ENCODE measurements at regions not wholly inside any gene's neighbourhood (a gene's known extent, or its start where the extent isn't known, plus 50 kb on each side); places are given as distances from the start of the nearest gene placed in this dataset.

DNA sequence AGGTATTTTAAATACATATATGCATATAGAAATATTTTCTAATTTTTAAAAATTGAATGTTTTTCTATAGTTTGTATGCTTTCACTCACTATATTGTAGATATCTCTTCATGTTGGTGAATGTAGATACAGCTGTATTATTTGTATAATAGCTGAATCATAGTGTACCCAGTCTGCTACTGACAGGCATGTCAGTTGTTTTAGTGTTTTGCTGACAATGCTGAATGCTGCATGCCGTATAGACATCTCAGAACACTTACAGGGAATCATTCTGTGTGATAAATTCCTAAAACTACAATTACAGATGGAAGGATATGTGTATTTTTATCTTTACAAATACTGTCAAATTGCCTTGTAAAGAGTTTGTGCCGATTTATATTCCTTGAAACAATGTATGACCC is 175.4 kb downstream of the SIM1 start:
- DNase-seq, result no peak
- ChIA-PET POLR2A (no interaction called here), CTCF (no interaction called here)
- no TSS peak for BruUV-seq (replicated peaks)
- Histone ChIP-seq H3K4me1 (no peaks in the 10 kb centered on the region), H3K36me3 (ENCODE audit: control insufficient read depth, insufficient read depth, low read length) (no peaks in the 10 kb centered on the region), H3K9me3 (no peaks in the 10 kb centered on the region), H3K4me3 (ENCODE audit: low read depth, low read length) (no peak overlapping the region), H3K27me3 (replicated peaks; ENCODE audit: control insufficient read depth, insufficient read depth, low read length) (no peaks in the 10 kb centered on the region)
- H3K9me3 Mint-ChIP-seq (ENCODE audit: unreplicated experiment), result no peaks in the 10 kb centered on the region
- no peaks in the 10 kb centered on the region for H3K36me3 Mint-ChIP-seq (ENCODE audit: insufficient read depth, unreplicated experiment)
- no peak overlapping the region for H3K27ac Mint-ChIP-seq (ENCODE audit: unreplicated experiment)
- no peak overlapping the region for H3K4me3 Mint-ChIP-seq (ENCODE audit: unreplicated experiment)
- TF ChIP-seq, protein P1, sequence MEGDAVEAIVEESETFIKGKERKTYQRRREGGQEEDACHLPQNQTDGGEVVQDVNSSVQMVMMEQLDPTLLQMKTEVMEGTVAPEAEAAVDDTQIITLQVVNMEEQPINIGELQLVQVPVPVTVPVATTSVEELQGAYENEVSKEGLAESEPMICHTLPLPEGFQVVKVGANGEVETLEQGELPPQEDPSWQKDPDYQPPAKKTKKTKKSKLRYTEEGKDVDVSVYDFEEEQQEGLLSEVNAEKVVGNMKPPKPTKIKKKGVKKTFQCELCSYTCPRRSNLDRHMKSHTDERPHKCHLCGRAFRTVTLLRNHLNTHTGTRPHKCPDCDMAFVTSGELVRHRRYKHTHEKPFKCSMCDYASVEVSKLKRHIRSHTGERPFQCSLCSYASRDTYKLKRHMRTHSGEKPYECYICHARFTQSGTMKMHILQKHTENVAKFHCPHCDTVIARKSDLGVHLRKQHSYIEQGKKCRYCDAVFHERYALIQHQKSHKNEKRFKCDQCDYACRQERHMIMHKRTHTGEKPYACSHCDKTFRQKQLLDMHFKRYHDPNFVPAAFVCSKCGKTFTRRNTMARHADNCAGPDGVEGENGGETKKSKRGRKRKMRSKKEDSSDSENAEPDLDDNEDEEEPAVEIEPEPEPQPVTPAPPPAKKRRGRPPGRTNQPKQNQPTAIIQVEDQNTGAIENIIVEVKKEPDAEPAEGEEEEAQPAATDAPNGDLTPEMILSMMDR (IDR thresholded peaks at IDR 0.05; ENCODE audit: insufficient read depth in 1 of 2, low read depth in 1 of 2, low read length in 1 of 2, severe bottlenecking in 1 of 2, unreplicated experiment in 1 of 2), result no peak
- intact Hi-C loops (cut with micrococcal nuclease; ENCODE audit: unreplicated experiment), result no loop called here
- H3K27me3 Mint-ChIP-seq (ENCODE audit: insufficient read depth, unreplicated experiment), result no peaks in the 10 kb centered on the region
- peaks cover 2% of the 10 kb centered on the region for H3K4me1 Mint-ChIP-seq (ENCODE audit: low read depth, unreplicated experiment)

DNA sequence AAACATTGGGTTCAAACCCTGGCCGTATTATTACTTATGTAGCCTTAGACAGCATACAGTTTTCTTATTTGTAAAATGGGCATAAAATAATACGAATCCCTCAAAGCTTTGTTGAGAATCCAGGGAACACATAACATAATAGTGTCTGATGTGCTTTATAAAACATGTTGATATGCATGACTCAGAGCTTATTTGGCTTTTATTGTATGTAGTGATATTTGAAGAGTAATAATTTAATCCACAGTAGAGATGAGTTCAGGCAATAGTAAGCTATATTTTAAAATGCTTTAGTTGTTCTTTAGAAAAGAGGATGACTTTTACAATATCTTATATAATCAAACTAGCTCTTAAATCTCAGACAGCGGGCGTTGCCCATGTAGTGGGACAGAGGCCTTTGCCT is 176.4 kb downstream of the SIM1 start:
- Mint-ChIP-seq H3K36me3 (ENCODE audit: insufficient read depth, unreplicated experiment) (no peaks in the 10 kb centered on the region), H3K27ac (ENCODE audit: unreplicated experiment) (no peak overlapping the region), H3K4me1 (ENCODE audit: low read depth, unreplicated experiment) (peaks cover 6% of the 10 kb centered on the region), H3K4me3 (ENCODE audit: unreplicated experiment) (no peak overlapping the region), H3K27me3 (ENCODE audit: insufficient read depth, unreplicated experiment) (no peaks in the 10 kb centered on the region), H3K9me3 (ENCODE audit: unreplicated experiment) (no peaks in the 10 kb centered on the region)
- no peaks in the 10 kb centered on the region for H3K36me3 ChIP-seq (ENCODE audit: control insufficient read depth, insufficient read depth, low read length)
- H3K4me3 ChIP-seq (ENCODE audit: low read depth, low read length), result no peak overlapping the region
- no peak for DNase-seq
- no TSS peak for BruUV-seq (replicated peaks)
- ChIA-PET POLR2A (no interaction called here), CTCF (no interaction called here)
- intact Hi-C loops (cut with micrococcal nuclease; ENCODE audit: unreplicated experiment), result no loop called here
- no peaks in the 10 kb centered on the region for H3K9me3 ChIP-seq
- TF ChIP-seq, protein P1 (IDR thresholded peaks at IDR 0.05; ENCODE audit: insufficient read depth in 1 of 2, low read depth in 1 of 2, low read length in 1 of 2, severe bottlenecking in 1 of 2, unreplicated experiment in 1 of 2), result no peak
- no peaks in the 10 kb centered on the region for H3K27me3 ChIP-seq (replicated peaks; ENCODE audit: control insufficient read depth, insufficient read depth, low read length)
- peaks cover 4% of the 10 kb centered on the region; the same call in 1 of the 2 replicates for H3K4me1 ChIP-seq

DNA sequence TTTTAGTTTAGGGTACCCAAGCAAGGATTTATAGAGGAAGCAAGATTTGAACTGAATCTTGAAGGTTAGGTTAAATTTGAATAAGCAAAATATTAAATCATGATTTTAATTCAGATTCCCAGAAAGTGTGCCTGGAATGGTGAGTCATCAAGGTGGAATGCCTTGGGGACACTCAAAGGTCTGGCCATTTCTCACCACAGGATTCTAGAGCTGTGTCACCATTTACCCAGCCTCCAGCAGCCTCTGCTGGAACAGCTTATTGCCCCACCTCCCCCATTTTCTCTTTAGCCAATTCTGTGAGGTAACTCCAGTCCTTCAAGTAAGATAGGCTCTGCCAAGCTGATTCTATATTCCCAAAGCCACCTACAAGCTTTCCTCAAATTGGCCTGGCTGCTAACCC is 181.4 kb downstream of the SIM1 start:
- POLR2A ChIA-PET, result no interaction called here
- no TSS peak for BruUV-seq (replicated peaks)

More for the DNA sequence above, 181.4 kb downstream of the SIM1 start:
- no peaks in the 10 kb centered on the region for H3K9me3 ChIP-seq
- no peaks in the 10 kb centered on the region for H3K36me3 Mint-ChIP-seq (ENCODE audit: insufficient read depth, unreplicated experiment)
- no peaks in the 10 kb centered on the region for H3K27me3 Mint-ChIP-seq (ENCODE audit: insufficient read depth, unreplicated experiment)
- no peaks in the 10 kb centered on the region for H3K9me3 Mint-ChIP-seq (ENCODE audit: unreplicated experiment)
- TF ChIP-seq, protein P1 (IDR thresholded peaks at IDR 0.05; ENCODE audit: insufficient read depth in 1 of 2, low read depth in 1 of 2, low read length in 1 of 2, severe bottlenecking in 1 of 2, unreplicated experiment in 1 of 2), result no peak
- no peaks in the 10 kb centered on the region for H3K27me3 ChIP-seq (replicated peaks; ENCODE audit: control insufficient read depth, insufficient read depth, low read length)
- H3K4me3 Mint-ChIP-seq (ENCODE audit: unreplicated experiment), result no peak overlapping the region
- H3K4me1 ChIP-seq, result peaks cover 4% of the 10 kb centered on the region; the same call in 1 of the 2 replicates
- intact Hi-C loops (cut with micrococcal nuclease; ENCODE audit: unreplicated experiment), result no loop called here
- no peak overlapping the region for H3K4me3 ChIP-seq (ENCODE audit: low read depth, low read length)
- CTCF ChIA-PET, result interaction anchor here (0.8 kb wide), 1 partner anchor 107 kb away, joined by 3 read pairs; no protein-coding TSS in a partner anchor
- no peak overlapping the region for H3K27ac Mint-ChIP-seq (ENCODE audit: unreplicated experiment)
- H3K36me3 ChIP-seq (ENCODE audit: control insufficient read depth, insufficient read depth, low read length), result no peaks in the 10 kb centered on the region
- DNase-seq, result peak; percentile 9 to 43
- peaks cover 6% of the 10 kb centered on the region for H3K4me1 Mint-ChIP-seq (ENCODE audit: low read depth, unreplicated experiment)
